Stimulated activated CD8-positive, alpha-beta memory T cell treated with anti-CD3 and anti-CD28 coated beads, Interleukin-4, amount 100 ng/mL, for 24 hours (primary cell): ENCODE measurements at regions not wholly inside any gene's neighbourhood (a gene's known extent, or its start where the extent isn't known, plus 50 kb on each side); places are given as distances from the start of the nearest gene placed in this dataset.
"Not testable (repeated sequence)": the region's sequence is repeated elsewhere in the genome, so short reads cannot be mapped to it uniquely, and the experiment has no call there.

Source experiments
- DNase-seq: peaks from one replicate; pipeline ENCODE4 v3.0.0-alpha.2; 2020; ENCODE audit warnings: low read depth

DNA sequence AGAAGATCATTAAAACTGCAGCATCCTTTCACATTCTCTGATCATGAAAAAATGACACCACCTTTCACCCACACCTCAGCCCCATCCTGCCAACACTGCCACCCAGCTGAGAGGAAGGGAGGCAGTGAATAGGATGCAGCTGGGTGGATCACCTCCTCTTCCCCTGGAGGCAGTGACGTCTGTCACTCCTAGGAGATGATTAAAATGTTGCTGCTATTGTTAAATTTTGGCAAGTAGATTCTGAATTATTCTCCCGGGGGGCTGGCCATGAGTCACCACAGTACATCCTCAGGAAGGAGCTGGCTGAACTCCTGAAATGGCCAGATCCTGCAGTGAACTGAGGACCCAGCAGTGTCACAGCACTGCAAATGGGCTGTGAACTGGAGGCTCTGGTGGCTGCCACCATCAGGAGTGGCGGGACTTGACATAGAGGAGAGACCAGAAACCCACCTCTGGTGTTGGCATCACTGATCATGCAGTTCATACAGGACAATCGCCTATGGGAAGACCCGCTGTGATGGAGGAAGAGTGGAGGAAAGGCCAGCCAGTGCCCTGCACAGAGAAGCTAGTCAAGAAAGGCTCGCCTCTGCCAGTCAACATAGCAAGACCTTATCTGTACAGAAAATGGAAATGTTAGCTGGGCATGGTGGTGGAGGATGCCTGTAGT lies 199.1 kb downstream of the FAM43A start:
- no peak for DNase-seq

DNA sequence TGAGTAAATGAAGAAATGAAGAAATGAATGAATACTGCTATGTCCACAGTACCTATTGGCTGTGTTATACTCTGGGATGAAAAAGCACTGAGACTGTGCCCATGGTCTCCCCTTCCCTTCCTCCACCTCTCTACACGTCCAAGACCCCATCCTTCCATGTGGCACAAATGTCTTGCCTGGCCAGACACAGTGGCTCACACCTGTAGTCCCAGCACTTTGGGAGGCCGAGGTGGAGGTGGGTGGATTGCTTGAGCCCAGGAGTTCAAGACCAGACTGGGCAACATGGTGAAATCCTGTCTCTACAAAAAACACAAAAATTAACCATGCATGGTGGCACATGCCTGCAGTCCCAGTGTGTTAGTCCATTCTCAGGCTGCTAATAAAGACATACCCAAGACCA lies 200.1 kb downstream of the FAM43A start:
- DNase-seq, result no peak

DNA sequence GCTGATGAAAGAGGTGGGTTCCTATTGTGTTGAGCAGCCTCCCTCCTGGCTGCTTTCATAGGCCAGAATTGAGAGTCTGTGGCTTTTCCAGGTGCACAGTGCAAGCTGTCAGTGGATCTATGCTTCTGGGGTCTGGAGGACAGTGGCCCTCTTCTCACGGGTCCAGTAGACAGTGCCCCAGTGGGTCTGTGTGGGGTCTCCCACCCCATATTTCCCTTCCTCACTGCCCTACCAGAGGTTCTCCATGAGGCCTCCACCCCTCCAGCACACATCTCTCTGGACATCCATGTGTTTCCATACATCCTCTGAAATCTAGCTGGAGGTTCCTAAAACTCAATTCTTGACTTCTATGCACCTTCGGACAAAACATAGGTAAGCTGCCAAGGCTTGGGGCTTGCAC lies 201.2 kb downstream of the FAM43A start:
- no peak for DNase-seq

DNA sequence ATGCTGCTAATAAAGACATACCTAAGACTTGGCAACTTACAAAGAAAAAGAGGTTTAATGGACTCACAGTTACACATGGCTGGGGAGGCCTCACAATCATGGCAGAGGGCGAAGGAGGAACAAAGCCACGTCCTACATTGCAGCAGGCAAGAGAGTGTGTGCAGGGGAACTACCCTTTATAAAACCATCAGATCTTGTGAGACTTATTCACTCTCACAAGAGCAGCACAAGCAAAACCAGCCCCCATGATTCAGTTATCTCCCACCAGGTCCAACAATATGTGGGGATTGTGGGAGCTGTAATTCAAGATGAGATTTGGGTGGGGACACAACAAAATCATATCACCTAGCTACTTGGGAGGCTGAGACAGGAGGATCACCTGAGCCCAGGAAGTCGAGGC lies 202.4 kb downstream of the FAM43A start:
- not testable (repeated sequence) for DNase-seq

DNA sequence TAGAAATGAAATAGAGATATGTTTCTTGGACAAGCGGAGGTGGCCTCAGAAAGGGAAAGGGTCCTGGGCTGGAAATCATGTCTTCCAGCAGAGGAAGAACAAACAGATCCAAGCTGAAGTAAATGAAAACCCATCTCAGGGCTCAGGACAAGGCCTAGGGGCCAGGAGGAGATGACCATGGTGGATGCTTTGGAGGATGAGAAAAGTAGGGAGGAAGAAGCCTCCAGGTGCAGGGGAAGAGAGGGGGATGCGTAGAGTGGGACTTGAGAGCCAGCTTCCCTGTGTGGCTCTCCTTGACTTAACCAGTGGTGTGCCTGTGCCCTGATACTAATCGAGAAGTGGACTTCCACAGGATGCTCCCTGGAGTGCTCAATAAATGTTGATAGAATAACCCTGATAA lies 203.2 kb downstream of the FAM43A start:
- DNase-seq, result no peak

DNA sequence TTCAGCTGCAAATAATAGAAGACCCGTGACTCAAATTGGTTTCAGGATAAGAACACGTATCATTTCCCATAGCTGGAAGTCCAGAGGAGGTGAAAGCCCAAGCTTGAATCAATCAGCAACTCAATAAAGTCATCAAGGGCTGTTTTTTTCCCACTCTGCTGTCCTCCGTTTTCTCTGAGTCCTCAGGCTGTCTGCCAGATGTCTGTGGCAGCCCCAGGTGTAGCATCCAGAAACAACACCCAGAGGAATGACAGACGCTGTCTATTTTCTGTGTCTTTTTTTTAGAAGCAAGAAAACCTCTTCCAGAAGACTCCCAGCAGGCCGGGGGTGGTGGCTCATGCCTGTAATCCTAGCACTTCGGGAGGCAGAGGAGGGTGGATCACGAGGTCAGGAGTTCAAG lies 204.4 kb downstream of the FAM43A start:
- no peak for DNase-seq

DNA sequence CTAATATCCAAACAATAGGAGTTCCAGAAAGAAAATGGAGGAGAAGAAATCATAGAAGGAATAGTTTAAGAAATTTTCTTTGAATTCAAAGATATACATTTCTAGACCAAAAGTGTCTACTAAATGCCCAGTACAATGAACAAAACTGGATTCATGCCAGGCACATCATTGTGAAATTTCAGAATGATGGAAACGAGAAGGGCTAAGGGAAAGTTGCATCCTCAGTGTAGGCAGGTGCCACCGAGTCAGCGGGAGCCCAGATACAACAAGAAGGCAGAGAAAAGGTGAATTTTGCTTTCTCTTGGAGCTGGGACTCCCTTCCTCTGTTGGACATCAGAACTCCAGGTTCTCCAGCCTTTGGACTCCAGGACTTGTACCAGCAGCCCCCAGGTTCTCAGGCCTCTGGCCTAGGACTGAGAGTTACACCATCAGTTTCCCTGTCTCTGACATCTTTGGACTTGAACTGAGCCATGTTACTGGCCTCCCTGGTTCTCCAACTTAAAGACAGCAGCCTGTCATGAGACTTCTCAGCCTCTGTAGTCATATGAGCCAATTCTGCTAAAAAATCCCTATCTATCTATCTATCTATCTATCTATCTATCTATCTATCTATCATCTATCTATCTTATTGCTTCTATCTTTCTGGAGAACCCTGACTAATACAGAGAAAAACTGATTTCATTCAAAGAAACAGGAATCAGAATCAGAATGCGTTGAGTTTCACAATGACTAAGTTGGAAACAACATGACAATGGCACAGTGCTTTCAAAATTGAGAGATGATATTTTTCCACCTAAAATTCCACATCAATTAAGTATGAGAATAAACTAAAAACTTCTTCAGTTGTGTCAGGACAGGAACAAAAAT lies 207.7 kb downstream of the FAM43A start:
- DNase-seq, result no peak

DNA sequence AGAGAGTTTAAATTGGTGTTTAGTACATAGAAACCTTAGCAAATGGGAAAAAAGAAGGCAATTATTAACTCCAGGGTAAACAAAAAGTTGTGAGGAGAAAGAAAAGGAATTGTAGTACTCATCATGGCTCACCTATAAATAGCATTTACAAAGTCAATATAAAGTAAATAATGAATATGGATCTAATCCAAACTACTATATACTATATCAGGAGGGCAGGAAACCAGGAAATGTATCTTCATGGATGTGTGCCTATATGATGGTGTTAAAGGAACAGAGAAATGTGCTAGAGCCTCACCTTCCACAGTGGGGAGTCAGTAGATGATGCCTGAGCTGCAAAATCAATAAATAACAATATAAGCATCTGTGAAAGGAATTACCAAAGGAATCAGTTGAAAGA lies 208.9 kb downstream of the FAM43A start:
- no peak for DNase-seq

DNA sequence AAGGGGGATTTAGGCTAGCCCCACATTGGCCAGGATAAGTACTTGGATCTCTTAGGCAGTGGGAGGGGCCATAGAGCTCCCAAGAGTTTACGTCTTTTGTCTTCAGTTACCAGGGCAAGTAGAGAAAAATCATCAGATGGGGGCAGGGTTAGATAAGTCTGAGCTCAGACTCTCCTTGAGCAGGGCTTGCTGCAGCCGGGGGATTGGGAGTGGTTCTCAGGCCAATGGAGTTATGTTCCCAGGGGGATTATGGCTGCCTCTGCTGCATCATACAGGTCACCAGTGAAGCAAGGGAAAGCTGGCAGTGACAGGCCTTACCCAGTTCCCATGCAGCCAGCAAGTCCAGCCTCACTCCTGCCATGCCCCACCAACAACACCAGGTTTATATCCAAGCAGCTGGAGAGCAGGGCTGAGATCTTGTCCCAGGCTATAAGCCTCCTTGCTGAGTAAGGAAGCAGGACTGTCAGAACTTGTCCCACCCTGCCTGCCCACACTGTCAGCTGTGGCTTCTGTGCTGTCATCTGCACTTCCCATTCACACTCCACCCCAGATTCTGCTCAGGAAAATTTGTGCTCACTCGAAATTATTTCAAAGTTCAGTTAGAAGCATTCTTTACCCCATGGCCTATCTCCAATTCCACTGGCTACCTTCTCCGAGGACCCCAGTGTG lies 215.3 kb downstream of the FAM43A start:
- no peak for DNase-seq

DNA sequence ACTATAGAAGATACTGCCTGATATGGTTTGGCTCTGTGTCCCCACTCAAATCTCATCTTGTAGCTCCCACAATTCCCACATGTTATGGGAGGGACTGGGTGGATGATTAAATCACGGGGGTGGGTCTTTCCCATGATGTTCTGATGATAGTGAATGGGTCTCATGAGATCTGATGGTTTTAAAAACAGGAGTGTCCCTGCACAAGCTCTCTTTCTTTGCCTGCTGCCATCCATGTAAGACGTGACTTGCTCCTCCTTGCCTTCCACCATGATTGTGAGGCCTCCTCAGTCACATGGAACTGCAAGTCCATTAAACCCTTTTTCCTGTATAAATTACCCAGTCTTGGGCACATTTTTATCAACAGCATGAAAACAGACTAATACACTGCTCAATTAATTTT lies 217.8 kb downstream of the FAM43A start:
- DNase-seq, result not testable (repeated sequence)

DNA sequence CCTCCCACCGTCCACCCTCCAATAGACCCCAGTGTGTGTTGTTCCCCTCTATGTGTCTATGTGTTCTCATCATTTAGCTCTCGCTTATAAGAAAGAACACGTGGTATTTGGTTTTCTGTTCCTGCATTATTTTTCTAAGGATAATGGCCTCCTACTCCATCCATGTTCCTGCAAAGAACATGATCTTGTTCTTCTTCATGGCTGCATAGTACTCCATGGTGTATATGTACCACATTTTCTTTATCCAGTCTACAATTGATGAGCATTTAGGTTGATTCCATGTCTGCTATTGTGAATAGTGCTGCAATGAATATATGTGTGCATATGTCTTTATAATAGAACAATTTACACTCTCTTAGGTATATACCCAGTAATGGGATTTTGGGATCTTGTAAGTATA lies 219.3 kb downstream of the FAM43A start:
- not testable (repeated sequence) for DNase-seq

DNA sequence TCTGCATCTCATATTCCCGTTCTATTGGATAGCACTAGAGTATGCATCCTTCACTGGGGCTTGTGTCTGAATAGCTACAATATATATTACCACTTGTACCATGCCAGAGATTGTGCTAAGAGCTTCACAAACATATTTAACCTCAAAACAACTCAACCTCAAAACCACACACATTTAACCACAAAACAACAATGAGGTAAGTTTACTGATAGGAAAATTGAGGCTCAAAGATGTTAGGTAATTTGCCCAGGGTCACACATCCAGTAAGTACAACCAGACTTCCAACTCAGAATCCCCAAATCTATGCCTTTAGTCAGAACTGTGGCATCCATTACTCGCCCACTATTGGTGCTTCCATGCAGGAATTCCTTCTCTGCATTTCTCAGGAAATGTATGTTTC lies 220.0 kb downstream of the FAM43A start:
- no peak for DNase-seq

DNA sequence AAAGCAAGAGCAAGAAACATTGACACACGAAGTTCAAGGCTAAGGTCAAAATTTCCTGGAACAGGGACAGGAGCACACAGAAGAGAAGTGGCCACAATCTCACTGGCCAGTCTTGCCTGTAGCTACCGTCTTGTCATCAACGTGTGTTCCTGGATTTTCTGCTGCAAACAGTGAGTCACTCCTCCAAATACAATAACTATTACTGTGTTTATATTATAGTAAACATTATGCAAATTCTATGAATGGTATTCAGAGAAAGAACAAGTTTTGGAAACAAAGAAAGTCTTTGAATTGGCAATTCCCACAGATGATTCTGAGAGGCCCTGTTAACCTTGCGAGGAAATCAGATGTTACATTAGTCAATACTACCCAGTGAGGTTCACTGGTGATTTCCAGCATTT lies 220.5 kb downstream of the FAM43A start:
- DNase-seq, result no peak

DNA sequence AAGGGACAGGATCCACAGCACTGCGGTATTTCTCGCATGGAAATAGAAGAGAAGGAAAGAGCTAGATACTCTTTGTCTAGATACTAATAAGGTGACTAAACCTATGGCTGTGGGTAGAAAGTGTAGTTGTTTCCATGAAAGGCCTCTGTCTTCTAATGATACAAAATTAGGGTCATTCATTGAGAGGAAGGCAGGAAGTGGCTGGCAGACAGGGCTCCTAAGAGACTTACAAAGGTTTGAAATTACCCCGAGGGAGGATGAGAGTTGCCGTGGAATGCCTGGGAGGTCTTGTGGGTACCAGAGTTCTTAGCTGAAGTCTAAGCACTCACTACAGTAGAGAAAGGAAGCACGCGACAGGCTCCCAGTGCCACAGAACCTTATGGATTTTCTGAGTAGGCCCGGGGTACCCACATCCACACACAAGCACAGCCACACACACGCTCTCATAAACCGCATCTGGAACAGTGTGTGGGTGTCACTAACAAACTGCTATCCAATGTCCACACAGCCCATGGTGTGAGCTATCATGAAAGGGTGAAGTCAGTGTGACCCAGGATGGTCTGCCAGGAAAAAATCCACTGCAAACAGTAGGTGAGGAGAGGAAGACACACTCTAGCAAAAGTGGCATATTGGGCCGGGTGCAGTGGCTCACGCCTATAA lies 221.4 kb downstream of the FAM43A start:
- no peak for DNase-seq

DNA sequence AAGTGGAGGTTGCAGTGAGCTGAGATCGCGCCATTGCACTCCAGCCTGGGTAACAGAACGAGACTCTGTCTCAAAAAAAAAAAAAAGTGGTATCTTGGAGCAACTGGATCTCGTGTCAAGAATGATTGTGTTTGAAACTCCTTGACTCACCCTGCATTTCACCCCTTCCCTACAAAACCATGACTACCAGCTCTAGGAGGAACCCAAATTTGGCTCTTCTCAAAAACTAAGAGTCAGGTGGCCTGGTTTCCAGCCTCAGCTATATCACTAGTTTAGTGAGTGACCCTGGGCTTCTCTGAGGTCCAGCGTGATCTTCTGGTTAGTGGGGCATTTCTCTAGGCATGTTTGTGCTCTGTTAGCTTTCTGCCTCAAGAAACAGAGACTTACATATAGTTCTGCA lies 222.1 kb downstream of the FAM43A start:
- DNase-seq, result no peak

DNA sequence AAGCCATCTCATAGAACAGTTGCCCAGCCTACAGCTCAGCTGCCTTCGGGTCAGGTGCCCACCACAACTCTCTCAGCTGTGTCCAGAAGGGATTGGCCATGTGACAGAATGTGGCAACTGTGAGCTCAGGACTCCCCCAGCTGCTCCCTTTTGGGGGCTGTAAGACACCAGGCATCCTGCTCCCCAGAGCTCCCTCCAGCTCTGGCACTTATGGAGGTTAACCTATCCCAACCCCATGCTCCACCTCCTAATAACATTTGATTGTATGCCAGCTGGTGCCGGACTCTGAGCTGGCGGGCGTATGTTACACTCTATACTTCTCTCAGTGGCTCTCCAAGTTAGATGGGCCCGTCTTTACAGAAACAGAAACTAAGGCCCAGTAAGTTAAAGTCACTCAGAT lies 222.8 kb downstream of the FAM43A start:
- no peak for DNase-seq

DNA sequence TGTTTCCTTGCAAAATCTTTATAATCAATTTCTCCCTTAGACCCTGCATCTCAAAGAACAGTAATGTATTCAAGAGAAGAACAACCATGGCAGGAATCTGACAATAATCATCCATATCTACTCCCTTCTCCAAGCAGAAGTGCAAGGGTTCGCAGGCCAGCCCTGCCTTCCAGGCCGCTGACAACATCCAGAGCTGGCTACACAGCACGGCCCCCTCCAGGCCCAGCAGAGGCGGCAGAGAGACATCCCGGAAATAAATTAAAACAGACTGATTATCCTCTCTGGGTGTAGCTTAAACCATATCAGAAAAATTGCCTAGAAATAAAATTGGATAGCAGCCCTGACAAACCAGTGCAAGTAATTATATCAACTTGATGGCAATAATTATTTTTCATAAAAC lies 223.3 kb downstream of the FAM43A start:
- no peak for DNase-seq

DNA sequence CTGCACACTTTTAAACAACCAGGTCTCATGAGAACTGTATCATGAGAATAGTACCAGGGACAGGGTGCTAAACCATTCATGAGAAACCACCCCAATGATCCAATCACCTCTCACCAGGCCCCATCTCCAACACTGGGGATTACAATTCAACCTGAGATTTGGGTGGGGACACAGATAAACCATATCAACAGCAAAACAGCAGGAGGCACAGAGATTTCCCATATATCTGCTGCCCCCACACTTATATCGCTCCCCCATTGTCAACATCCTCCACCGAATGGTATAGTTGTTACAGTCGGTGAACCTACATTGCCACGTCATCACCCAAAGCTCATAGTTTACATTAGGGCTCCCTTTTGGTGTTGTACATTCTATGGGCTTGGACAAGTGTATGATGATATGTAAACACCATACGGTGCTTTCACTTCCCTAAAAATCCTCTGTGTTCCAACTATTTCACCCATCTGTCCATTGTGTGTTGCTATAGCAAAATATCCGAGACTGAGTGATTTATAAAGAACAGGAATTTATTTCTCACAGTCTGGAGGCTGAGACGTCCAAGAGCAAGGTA lies 224.8 kb downstream of the FAM43A start:
- DNase-seq, result no peak

DNA sequence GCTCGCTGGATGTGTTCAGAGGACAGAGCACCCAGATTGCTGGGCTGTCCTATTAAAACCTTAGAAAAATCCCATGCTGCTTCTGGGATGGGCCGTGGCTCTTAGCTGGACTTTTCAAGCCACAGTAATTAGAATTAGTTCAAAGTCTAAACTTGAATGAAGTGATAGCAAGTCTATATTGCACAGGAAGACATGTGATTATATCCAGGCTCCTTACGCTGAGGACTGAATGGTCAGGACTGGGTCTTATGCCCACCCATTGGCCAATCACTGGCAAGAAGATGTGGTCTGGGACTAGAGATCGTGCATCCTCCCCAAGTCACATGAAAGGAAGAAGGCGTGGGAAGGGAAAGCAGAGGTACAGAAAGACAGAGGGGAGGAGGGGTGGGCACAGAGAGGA lies 227.6 kb downstream of the FAM43A start:
- DNase-seq, result no peak

DNA sequence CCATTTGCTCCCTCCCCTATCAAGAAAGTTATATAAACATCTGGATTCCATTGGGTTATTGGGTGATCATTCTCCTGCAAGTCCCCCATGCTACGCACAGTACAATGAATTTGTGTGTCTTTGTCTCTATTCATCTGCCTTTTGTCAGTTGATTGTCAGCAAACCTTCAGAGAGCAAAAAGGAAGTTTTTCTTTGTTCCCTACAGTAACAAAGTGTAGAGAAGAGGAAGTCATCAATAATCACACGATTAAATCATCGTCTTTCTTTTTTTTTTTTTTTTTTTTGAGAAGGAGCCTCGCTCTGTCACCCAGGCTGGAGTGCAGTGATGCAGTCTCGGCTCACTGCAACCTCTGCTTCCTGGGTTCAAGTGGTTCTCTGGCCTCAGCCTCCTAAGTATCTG lies 239.2 kb downstream of the FAM43A start:
- not testable (repeated sequence) for DNase-seq

DNA sequence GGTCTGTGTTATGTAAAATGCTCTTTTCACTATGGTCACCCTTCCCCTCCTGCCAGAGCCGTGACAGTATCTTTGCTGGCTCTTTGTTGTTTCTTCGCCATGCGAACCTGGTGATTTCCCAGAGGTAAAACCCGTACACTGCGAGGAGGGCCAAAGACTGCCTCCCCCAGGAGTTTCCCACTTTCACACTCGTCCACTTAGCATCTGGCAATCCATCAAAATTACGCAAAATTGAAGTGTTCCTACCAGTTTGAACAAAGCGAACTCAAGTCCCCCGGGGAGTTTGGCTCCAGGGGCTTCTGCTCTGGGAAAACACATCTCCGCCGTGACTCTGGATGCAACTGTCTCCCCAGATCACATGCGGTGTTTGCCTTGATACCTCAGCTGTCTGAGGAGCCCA lies 239.9 kb downstream of the FAM43A start:
- no peak for DNase-seq

DNA sequence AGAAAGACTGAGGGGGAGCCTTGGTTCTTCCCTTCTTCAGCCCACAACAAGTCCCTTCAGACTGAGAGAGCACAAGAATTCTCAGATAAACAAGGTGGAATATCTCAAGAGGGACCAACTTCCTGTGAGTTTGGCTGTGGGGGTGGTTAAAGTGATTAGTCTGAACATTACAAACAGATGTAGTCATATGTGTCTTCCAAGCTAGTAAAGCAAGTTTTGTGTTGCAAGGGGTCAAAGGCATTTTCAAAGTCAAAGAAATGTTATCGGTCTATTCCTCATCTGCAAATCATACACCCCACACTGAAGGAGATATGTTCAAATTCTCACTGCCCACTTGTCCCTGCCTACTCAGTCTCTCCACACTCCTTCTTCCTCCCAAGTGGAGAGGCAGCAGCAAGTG lies 242.5 kb downstream of the FAM43A start:
- DNase-seq, result no peak
